Suprapubic skin (tissue), 3 donors: ENCODE measurements at regions not wholly inside any gene's neighbourhood (a gene's known extent, or its start where the extent isn't known, plus 50 kb on each side); places are given as distances from the start of the nearest gene placed in this dataset.

ENCODE experiments used
- POLR2A ChIP-seq, 2 donors: fragments of 450-650 bp; IDR thresholded peaks; one replicate each; pipeline ENCODE4 v1.6.1; 2017; ENCODE audit warnings: antibody characterized with exemption in 2 of 2, mild to moderate bottlenecking in 2 of 2, moderate library complexity in 2 of 2
- TF ChIP-seq, protein P1 (sequence below), 2 donors: fragments of 200-600 bp in 1 of 2; fragments of 450-650 bp in 1 of 2; sonication (generic) in 1 of 2; IDR thresholded peaks; one replicate each; pipeline ENCODE4 v1.5.1; 2016 to 2019; ENCODE audit warnings: antibody characterized with exemption in 2 of 2, mild to moderate bottlenecking in 1 of 2, moderate library complexity in 1 of 2

DNA sequence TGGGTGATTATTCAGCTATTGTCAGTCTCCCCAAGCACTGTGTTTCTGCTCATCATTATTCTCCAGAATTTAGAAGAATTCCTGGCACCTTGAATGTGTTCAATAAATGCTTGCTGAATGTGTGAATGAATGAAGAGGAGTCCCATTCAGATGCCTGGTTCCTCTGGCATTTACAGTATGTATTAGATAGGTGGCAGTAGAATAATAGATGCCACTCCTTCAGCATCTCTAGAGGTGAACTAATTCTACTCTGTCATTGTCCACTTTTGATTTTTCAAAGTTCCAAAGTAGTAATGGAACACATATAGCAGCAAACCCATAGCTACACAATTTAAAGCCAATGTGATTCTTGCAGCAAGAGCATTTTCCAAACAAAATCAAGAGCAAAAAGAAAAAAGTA lies 118.9 kb upstream of the CEP162 start:
- TF ChIP-seq, protein P1, sequence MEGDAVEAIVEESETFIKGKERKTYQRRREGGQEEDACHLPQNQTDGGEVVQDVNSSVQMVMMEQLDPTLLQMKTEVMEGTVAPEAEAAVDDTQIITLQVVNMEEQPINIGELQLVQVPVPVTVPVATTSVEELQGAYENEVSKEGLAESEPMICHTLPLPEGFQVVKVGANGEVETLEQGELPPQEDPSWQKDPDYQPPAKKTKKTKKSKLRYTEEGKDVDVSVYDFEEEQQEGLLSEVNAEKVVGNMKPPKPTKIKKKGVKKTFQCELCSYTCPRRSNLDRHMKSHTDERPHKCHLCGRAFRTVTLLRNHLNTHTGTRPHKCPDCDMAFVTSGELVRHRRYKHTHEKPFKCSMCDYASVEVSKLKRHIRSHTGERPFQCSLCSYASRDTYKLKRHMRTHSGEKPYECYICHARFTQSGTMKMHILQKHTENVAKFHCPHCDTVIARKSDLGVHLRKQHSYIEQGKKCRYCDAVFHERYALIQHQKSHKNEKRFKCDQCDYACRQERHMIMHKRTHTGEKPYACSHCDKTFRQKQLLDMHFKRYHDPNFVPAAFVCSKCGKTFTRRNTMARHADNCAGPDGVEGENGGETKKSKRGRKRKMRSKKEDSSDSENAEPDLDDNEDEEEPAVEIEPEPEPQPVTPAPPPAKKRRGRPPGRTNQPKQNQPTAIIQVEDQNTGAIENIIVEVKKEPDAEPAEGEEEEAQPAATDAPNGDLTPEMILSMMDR (IDR thresholded peaks at IDR 0.05): no peak
- TF ChIP-seq POLR2A (IDR thresholded peaks at IDR 0.05): no peak
